Renal cortex interstitium (tissue), 11 donors: ENCODE measurements at regions not wholly inside any gene's neighbourhood (a gene's known extent, or its start where the extent isn't known, plus 50 kb on each side); places are given as distances from the start of the nearest gene placed in this dataset.
"Not testable (repeated sequence)": the region's sequence is repeated elsewhere in the genome, so short reads cannot be mapped to it uniquely, and the experiment has no call there.

ENCODE experiments used
- DNase-seq, 11 donors: peaks; one replicate each; pipeline ENCODE4 v3.0.0-alpha.2; 2013; ENCODE audit warnings: low read depth in 9 of 11, low spot score in 4 of 11; ENCODE audit errors: extremely low read depth in 1 of 11

- DNase-seq = no peak
Measured at GRCh38 chr2:111670776-111671175, 213.2 kb downstream of the ANAPC1 start.

GRCh38 chr2:111671426-111672150 lies 212.4 kb downstream of the ANAPC1 start:
- DNase-seq = no peak

- not testable (repeated sequence) for DNase-seq
Measured at GRCh38 chr2:111672641-111673040, 211.4 kb downstream of the ANAPC1 start.

- DNase-seq = no peak
Measured at GRCh38 chr2:111673526-111673925, 210.5 kb downstream of the ANAPC1 start.

- no peak for DNase-seq
Measured at GRCh38 chr2:111675419-111676194, 208.4 kb downstream of the ANAPC1 start.

GRCh38 chr2:111676291-111676822 lies 207.6 kb downstream of the ANAPC1 start:
- no peak for DNase-seq

- no peak for DNase-seq
Measured at GRCh38 chr2:111678161-111678560, 205.8 kb downstream of the ANAPC1 start.

GRCh38 chr2:111678651-111679050 lies 205.3 kb downstream of the ANAPC1 start:
- DNase-seq = no peak

- DNase-seq = no peak
Measured at GRCh38 chr2:111679202-111679601, 204.8 kb downstream of the ANAPC1 start.

- no peak for DNase-seq
Measured at GRCh38 chr2:111684611-111685010, 199.4 kb downstream of the ANAPC1 start.

GRCh38 chr2:111685342-111685741 lies 198.7 kb downstream of the ANAPC1 start:
- no peak for DNase-seq

- DNase-seq = no peak
Measured at GRCh38 chr2:111686994-111687393, 197.0 kb downstream of the ANAPC1 start.

GRCh38 chr2:111687911-111688310 lies 196.1 kb downstream of the ANAPC1 start:
- DNase-seq = no peak

GRCh38 chr2:111688482-111688881 lies 195.5 kb downstream of the ANAPC1 start:
- DNase-seq = no peak

GRCh38 chr2:111689174-111689573 lies 194.8 kb downstream of the ANAPC1 start:
- DNase-seq = no peak

GRCh38 chr2:111689941-111690340 lies 194.1 kb downstream of the ANAPC1 start:
- DNase-seq = no peak

- no peak for DNase-seq
Measured at GRCh38 chr2:111691164-111691875, 192.7 kb downstream of the ANAPC1 start.

GRCh38 chr2:111692311-111692710 lies 191.7 kb downstream of the ANAPC1 start:
- DNase-seq = no peak

GRCh38 chr2:111694700-111695101 lies 189.3 kb downstream of the ANAPC1 start:
- DNase-seq = no peak
